C4-2B (cell line): ENCODE measurements at regions not wholly inside any gene's neighbourhood (a gene's known extent, or its start where the extent isn't known, plus 50 kb on each side); places are given as distances from the start of the nearest gene placed in this dataset.
A peak's percentile ranks its signal among the peaks of the same experiment; 100 is the strongest.

Source experiments
- ZFX ChIP-seq: fragments of 450-650 bp; IDR thresholded peaks from 2 replicates; pipeline ENCODE4 v1.6.1; 2017
- TF ChIP-seq, protein P1 (sequence below): fragments of 450-650 bp; conservative IDR thresholded peaks from 2 replicates; pipeline ENCODE4 v1.5.1; 2017; ENCODE audit warnings: mild to moderate bottlenecking

DNA sequence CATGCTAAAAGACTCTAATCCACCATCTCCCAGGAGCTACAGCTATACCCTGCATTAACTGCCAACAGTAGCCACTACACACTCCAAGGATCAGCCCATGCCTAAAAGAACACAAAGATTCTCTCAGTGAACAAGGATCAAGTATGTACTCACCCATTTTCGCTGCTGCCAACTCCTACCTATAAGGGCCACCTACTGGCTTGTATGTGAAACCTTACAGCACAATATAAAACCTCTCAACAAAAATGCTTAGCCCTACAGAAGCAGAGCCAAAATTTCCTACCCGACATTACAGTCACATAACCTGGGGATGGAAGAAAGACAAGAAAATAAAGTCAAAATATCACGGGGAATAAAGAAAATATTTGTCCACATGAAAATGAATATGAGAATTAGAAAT lies 562.8 kb upstream of the POU3F4 start:
- TF ChIP-seq, protein P1, sequence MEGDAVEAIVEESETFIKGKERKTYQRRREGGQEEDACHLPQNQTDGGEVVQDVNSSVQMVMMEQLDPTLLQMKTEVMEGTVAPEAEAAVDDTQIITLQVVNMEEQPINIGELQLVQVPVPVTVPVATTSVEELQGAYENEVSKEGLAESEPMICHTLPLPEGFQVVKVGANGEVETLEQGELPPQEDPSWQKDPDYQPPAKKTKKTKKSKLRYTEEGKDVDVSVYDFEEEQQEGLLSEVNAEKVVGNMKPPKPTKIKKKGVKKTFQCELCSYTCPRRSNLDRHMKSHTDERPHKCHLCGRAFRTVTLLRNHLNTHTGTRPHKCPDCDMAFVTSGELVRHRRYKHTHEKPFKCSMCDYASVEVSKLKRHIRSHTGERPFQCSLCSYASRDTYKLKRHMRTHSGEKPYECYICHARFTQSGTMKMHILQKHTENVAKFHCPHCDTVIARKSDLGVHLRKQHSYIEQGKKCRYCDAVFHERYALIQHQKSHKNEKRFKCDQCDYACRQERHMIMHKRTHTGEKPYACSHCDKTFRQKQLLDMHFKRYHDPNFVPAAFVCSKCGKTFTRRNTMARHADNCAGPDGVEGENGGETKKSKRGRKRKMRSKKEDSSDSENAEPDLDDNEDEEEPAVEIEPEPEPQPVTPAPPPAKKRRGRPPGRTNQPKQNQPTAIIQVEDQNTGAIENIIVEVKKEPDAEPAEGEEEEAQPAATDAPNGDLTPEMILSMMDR = peak; percentile 28
- no peak for TF ChIP-seq ZFX
